Mucosa of descending colon (tissue), 3 donors: ENCODE measurements at regions not wholly inside any gene's neighbourhood (a gene's known extent, or its start where the extent isn't known, plus 50 kb on each side); places are given as distances from the start of the nearest gene placed in this dataset.

Experiments used
- ATAC-seq: fragments of 200-7000 bp; cut with Tn5 transposase; one replicate; pipeline ENCODE4 v1.9.1; 2020; ENCODE audit warnings: mild to moderate bottlenecking, moderate library complexity
- DNase-seq, 3 donors: peaks; one replicate each; pipeline ENCODE4 v3.0.0-alpha.2; 2020
- H3K36me3 ChIP-seq: fragments of 200-600 bp; one replicate; pipeline ENCODE4 v1.8.0; 2021; ENCODE audit warnings: low read depth, mild to moderate bottlenecking
- H3K4me1 ChIP-seq: fragments of 200-600 bp; one replicate; pipeline ENCODE4 v1.8.0; 2021; ENCODE audit warnings: low read depth, mild to moderate bottlenecking
- H3K4me3 ChIP-seq: fragments of 200-600 bp; one replicate; pipeline ENCODE4 v1.8.0; 2021; ENCODE audit warnings: mild to moderate bottlenecking
- H3K9me3 ChIP-seq: fragments of 200-600 bp; one replicate; pipeline ENCODE4 v1.8.0; 2021; ENCODE audit warnings: mild to moderate bottlenecking
- CTCF ChIP-seq: fragments of 200-600 bp; IDR thresholded peaks from one replicate; pipeline ENCODE4 v1.8.0; 2022; ENCODE audit warnings: antibody characterized with exemption, mild to moderate bottlenecking
- intact Hi-C, 2 donors: fragments of 100-400 bp; cut with DNase I in 1 of 2; cut with micrococcal nuclease in 1 of 2; formaldehyde crosslinking; loops; one replicate each; pipeline versions ENCODE4 v1.11.0 to v1.11.1; 2022; cut with DNase I, micrococcal nuclease
- donor health status: DM: no; HTN: no; CAD: no; lungs with moderate emphysema.
- donor health status: DM: no; HTN: no; CAD: no.
- donor health status: DM: no; HTN: yes; CAD: no.

- no peak for TF ChIP-seq CTCF
- intact Hi-C loops, result no loop called here
- H3K36me3 ChIP-seq, result no peaks in the 10 kb centered on the region
- no peaks in the 10 kb centered on the region for H3K9me3 ChIP-seq
- H3K4me3 ChIP-seq, result no peak overlapping the region
- no peaks in the 10 kb centered on the region for H3K4me1 ChIP-seq
- DNase-seq, result no peak
- no peak for ATAC-seq
Observed at GRCh38 chr5:58105836-58106235, 354.1 kb downstream of the PLK2 start.

- ATAC-seq, result no peak
Observed at GRCh38 chr5:58099257-58099656, 360.6 kb downstream of the PLK2 start.

GRCh38 chr5:58094031-58094430 lies 365.9 kb downstream of the PLK2 start:
- ATAC-seq (no peak), DNase-seq (no peak)
- Histone ChIP-seq H3K9me3 (no peaks in the 10 kb centered on the region), H3K36me3 (no peaks in the 10 kb centered on the region), H3K4me3 (no peak overlapping the region), H3K4me1 (no peaks in the 10 kb centered on the region)
- intact Hi-C loops, result no loop called here
- TF ChIP-seq CTCF, result no peak

More at GRCh38 chr5:58099257-58099656, 360.6 kb downstream of the PLK2 start:
- Histone ChIP-seq H3K9me3 (no peaks in the 10 kb centered on the region), H3K36me3 (no peaks in the 10 kb centered on the region), H3K4me3 (no peak overlapping the region), H3K4me1 (no peaks in the 10 kb centered on the region)
- TF ChIP-seq CTCF, result no peak
- intact Hi-C loops, result no loop called here
- no peak for DNase-seq

GRCh38 chr5:58090704-58091103 lies 369.2 kb downstream of the PLK2 start:
- ATAC-seq (peak; percentile 40), DNase-seq (no peak)
- no peaks in the 10 kb centered on the region for H3K36me3 ChIP-seq
- no peaks in the 10 kb centered on the region for H3K9me3 ChIP-seq
- no peak overlapping the region for H3K4me3 ChIP-seq
- intact Hi-C loops, result no loop called here
- no peaks in the 10 kb centered on the region for H3K4me1 ChIP-seq
- no peak for TF ChIP-seq CTCF

- H3K4me3 ChIP-seq, result no peak overlapping the region
- TF ChIP-seq CTCF, result no peak
- intact Hi-C loops, result no loop called here
- no peaks in the 10 kb centered on the region for H3K9me3 ChIP-seq
- peak; percentile 55 for ATAC-seq
- no peaks in the 10 kb centered on the region for H3K4me1 ChIP-seq
- DNase-seq, result no peak
- no peaks in the 10 kb centered on the region for H3K36me3 ChIP-seq
Observed at GRCh38 chr5:58088941-58089340, 370.9 kb downstream of the PLK2 start.

- ATAC-seq, result no peak
Observed at GRCh38 chr5:58087905-58088304, 372.0 kb downstream of the PLK2 start.

More at GRCh38 chr5:58087905-58088304, 372.0 kb downstream of the PLK2 start:
- H3K4me3 ChIP-seq, result no peak overlapping the region
- TF ChIP-seq CTCF, result no peak
- intact Hi-C loops, result no loop called here
- H3K4me1 ChIP-seq, result no peaks in the 10 kb centered on the region
- H3K36me3 ChIP-seq, result no peaks in the 10 kb centered on the region
- no peak for DNase-seq
- no peaks in the 10 kb centered on the region for H3K9me3 ChIP-seq
